Activated CD8-positive, alpha-beta memory T cell treated with anti-CD3 and anti-CD28 coated beads, Interleukin-2, amount 50 U/mL, for 1 hour (primary cell): ENCODE measurements at regions not wholly inside any gene's neighbourhood (a gene's known extent, or its start where the extent isn't known, plus 50 kb on each side); places are given as distances from the start of the nearest gene placed in this dataset.
"Not testable (repeated sequence)": the region's sequence is repeated elsewhere in the genome, so short reads cannot be mapped to it uniquely, and the experiment has no call there.

Experiments used
- DNase-seq: peaks from one replicate; pipeline ENCODE4 v3.0.0-alpha.2; 2020; ENCODE audit errors: extremely low read depth

DNA sequence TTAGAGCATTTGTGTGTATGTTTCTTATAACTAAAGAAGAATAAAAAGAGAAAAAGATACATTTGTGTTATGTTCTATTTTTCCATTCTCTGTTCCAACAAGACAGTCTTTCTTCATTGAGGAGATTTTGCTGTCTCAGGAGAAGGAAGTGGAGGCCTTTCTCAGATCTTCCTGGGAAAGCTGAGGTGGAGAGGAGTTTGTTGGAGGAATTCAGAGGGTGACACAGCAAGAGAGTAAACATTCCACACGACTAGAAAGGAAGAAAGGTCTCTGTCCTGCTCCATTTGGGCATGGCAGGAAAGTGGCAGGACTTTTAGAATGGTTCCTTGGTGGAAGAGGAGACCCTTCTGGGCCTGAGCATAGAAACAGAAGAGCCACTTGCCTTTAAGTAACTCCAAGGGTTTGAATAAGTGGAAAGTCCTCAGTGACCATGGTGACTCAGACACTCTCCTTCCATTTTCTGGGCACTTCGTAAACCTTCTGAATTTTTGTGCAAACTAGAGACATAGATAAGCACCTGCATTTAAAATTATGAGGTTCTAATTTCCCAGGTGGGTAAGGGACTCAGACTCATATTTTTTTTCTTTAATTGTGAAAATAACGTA is 52.3 kb upstream of the COL5A2 start:
- DNase-seq: no peak

DNA sequence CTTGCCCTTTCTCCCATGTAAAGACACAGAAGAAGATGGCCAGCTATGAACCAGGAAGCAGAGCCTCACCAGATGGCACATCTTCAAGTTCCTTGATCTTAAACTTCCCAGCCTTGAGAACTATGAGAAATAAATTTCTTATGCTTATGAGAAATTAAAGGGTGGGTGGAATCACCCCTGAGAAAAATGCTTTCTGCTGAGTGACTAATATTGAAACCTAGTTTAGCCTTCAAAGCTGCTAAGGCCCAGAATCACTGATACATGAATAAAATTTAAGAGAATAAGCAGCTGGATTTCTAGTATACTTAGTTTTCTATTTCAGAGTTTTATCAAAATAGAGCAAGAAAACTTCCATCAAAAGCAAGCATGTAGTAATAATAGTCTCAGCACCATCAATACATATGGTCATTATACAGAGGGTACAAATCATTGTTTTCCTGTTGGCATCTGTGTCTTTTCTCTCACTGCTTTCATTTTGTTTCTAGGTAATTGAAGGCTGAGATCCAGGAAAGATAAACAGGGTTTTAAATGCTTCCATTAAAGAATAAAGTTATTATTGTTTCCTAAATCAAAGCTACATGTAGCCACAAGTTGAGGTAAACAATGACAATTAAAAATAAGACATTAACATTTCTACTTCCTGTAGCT is 53.3 kb upstream of the COL5A2 start:
- DNase-seq: no peak

DNA sequence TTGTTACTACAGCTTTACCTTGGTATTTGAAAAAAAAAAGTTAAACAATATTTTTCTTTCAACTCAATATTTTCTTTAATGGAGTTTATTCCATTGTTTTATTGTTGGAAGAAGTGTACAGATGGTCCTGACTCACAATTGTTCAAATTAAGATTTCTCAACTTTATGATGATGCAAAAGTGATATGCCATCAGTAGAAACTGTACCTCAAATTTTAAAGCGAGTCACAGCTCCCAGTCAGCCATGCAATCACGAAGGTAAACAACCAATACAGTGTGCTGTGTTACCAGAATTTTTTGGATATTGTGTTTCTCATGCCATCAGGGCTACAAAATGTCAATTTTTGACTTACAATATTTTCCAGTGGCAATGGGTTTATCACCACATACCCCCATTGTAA is 54.0 kb upstream of the COL5A2 start:
- DNase-seq: no peak

DNA sequence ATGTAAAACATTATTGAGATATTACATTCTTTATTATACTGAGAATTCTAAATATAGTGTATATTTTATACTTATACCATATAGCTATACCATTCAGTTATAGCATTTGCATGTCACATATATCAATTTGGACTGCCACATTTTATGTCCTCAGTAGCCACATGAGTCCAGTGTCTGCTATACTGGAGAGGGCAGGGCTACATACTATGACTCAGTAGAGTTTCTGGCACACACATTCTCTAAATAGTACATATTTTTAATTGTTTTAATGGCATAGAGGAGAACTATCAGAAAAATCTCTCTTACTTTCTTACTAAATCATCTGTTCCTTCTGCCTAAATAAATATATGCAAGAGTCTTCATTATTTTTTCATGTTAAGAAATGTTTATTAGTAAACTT is 55.4 kb upstream of the COL5A2 start:
- DNase-seq: no peak

DNA sequence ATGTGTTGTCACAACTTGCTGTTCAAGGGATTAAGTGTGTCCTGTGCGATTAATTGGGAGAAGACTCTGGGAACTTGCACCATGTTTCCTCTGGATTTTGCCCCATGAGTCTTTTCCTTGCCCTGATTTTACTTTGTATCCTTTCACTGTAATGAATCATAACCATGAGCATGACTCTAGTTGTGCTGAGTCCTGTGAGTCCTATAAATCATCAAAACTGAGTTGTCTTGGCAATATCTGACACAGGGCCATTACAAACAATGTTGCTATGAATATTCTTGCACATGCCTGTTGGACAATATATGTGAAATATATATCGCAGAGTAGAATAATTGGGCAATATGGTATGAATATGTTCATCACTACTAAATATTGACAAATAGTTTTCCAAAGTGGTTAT is 56.5 kb upstream of the COL5A2 start:
- DNase-seq: no peak

DNA sequence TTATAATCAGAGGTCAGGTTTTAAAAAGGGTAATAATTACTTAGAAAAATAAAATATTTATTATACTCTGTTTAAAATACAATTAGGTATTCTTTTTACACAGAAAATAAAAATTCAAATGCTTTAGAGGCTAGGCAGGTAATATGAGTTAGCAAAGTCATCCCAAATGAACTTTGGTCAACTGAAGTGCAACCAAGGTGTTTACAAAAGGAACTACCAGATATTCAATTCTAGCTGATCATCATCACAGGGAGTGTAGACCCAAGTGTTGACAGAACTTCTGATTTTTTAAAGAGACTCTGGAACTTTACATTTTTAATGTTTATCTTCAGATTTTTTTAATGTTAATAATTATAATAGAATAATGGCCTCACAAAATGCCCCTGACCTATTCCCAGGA is 59.3 kb upstream of the COL5A2 start:
- DNase-seq: no peak

DNA sequence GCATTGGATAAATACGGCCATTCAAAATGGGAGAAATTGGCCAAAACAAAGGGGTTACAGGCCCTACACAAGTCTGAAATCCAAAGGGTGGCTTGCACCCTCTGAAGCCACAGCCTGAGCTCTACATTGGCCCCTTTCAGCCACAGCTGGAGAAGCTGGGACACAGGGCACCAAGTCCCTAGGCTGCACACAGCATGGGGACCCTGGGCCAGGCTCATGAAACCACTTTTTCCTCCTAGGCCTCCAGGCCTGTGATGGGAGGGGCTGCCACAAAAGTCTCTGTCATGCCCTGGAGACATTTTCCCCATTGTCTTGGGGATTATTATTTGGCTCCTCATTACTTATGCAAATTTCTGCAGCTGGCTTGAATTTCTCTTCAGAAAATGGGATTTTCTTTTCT is 64.3 kb upstream of the COL5A2 start:
- DNase-seq: not testable (repeated sequence)

DNA sequence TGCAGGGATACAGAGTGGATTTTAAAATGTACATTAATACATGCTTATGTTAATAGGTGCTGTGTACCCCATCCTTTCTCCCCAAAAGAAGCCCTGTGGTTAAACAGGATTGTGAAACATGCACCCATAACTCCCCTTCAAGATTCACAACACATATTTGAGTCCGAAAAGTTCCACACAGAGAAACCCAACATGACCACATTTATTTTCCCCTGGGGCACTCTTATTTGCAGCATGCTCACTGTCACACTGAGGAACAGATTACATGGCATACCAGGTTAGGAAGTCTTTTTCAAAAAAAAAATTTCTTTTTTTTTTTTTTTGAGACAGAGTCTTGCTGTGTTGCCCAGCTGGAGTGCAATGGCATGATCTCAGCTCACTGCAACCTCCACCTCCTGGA is 67.7 kb upstream of the COL5A2 start:
- no peak for DNase-seq

DNA sequence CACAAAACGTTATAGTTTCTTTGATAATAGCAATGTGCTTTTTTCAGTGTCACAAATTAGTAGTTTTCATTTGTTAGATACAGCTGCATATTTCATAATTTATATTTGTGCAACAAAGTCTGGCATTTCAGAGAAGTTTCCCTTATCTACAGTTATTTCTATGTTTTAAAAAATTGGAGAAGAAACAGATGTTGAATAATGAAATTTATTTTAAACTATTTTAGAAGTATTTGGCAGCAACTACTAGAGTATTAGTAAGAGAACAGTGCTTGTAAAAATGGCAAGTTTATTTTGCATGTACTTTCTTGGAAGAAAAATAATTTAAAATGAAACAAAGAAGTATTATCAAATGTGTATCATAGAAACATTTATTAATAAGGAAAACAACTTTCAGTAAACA is 68.6 kb upstream of the COL5A2 start:
- DNase-seq: no peak

DNA sequence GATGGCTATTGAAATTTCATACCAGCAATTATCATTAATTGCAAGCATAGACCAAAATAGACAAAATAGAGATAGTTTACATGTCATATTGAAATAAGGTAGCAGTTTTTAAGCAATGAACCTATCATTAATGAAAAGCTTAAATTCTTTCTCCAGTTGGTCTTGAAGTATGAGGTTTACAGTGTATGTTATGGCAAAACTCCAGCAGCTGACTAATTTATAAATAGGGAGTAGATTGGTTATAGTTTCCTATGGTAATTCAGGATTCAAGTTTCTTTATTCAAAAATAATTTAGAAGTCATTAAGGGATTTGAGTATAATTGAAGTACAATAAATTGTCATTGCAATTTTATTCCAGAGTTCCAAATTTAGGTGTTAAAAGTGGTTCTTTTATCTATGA is 69.6 kb upstream of the COL5A2 start:
- no peak for DNase-seq

DNA sequence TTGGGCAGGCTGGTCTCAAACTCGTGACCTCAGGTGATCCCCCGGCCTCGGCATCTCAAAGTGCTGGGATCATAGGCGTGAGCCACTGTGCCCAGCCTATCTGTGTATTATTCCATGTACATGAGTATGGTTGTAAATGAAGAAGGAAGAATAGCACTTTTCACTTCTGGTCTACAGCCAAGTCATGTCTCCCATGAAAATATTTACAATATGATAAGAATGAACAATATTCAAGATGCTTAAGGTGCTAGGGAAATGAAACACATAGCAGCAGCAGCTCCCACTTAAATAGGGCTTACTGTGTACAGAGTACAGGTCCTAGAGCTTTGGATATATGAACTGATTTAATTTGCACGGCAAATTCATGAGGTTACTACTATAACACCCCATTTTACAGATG is 70.3 kb upstream of the COL5A2 start:
- DNase-seq: no peak

DNA sequence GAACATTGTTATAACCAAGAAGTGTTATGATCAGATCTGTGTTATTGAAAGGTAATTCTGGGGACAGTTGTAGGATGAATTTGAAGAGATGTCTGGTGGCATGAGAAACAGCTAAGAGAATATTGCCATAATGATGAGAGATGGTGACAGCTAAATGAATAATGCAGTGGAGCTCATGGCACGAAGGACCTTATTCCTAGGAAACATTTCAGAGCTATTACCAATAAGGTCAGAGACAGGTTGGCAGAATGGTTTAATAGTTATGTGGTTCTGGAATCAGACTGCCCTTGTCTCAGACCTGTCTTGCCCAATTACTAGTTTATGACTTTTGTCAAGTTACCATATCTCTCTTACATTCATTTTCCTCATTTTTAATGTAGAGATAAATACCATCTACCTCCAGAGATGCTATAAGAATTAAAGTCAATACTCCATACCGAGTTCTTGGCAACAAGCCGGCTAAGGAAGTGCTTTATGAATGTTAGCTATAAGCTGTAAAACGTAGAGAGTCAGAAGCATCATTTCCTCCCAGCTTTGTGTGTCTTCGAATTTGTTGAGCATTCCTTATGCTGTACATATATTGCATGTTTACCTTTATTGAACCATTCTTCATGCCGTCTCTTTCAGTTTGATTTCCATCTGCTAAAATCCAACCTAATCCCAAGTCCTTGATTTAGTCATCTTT is 73.6 kb upstream of the COL5A2 start:
- no peak for DNase-seq

DNA sequence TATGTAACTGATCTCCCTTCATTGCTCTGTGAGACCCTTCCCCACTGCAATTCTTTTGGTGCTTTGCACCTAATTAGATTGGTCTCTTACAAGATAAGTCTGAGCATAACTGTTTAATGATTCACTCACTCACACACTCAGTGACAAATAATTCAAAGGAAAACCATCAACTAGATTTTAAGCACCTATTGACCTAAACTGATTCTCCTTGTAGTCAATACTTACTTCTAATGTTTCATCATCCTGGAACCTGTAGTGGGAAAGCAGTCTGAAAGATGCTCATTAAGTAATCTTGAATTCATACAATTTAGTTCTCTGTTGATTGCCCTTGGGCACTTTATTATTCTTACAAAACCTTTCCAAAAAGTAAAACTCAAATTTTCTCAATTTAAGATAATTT is 74.3 kb upstream of the COL5A2 start:
- DNase-seq: no peak

DNA sequence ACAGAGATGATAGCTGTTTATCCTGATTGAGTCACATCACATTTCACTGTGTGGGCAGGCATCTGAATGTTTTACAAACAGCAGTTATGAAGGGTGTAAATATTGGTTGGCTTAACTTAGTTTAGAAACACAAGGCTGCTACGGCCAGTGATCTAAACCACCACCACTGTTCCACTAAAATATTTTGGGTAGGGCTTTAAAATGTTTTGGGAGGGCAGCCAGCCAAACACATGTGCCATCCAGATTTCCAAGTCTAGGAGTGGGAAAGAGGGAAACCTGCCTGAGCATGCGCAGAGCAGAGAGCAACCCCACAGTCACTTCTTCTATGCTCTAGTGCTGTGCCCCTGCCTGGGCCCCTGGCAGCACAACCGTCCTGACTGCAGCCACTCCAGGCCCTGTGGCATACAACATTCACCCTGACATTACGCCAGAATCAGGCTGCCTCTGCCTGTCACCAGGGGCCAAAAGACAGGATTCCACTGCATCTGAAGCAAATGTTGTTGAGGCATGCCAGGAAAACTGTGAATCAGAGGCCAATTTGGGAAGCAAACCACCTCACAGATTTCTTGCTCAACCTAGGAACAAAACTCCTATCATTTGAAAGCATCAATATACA is 74.8 kb upstream of the COL5A2 start:
- no peak for DNase-seq

DNA sequence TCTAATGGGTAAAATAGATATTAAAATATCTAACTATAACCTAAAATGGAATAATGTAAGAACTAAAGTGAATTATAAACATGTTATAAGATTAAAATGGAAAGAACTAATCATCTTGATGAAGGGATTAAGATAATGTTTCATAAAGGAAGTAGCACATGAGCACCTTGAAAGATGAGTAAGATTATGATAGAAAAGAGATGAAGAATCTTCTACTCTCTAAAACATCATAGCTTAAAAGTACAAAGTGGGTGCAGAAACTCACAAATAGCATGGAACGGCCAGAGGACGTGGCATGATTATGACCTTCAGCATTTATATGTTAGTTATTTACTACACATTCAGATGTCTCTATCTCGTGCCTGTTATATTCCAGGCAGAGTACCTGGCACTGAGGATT is 76.2 kb upstream of the COL5A2 start:
- DNase-seq: no peak

DNA sequence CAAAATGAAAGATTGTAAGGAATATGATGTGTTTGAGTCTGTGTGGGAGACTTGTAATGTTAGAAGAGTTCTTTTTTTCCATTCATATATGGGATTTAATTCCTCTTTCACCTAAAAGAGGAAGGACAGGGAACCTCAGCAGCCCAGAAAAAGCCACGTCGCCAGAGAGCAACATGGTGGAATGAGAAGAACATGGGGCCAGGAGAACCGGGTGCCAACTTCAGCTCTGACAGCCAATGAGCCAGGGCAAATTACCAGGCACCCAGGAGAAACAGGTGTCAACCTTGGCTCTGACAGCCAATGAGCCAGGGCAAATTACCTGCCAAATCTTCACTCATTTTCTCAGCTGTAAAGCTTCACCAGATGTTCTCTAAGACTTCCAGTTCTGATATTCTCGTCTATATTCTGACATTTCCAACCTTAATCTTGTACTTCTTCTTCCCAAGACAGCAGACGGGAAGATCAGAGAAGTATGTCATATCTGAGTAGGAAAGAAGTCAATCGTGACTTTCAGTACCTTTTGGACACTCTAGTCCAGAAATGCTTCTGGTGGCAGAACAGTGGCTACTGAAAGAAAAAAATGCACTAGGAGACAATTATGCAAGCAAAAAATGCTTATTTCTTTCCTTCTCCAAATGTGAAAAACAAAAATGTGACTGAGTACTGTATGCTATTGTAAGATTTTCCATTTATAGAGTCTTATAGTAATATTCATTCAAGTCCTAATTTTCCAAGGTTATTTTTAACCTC is 79.2 kb upstream of the COL5A2 start:
- no peak for DNase-seq

DNA sequence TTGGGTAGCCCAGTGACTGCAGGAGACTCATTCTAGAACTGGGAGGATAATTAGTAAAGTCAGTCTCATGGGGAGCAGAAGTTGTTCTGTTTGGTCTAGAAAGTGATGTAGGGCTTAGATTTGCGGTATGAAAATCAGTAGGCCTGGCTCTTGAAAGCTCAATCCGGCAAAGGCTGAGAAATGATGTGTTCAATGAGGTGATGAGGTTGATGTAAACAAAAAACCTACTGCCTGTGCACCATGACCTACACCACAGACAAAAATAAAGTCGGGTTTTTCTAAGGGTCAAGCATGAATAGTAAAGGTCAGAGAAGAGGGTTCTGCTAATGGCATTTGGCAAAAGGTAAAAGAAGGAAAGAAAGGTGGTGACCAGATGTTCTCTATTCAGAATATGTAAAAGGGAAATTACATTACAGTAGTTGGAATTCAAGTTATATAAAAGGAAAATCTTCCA is 80.8 kb upstream of the COL5A2 start:
- no peak for DNase-seq

DNA sequence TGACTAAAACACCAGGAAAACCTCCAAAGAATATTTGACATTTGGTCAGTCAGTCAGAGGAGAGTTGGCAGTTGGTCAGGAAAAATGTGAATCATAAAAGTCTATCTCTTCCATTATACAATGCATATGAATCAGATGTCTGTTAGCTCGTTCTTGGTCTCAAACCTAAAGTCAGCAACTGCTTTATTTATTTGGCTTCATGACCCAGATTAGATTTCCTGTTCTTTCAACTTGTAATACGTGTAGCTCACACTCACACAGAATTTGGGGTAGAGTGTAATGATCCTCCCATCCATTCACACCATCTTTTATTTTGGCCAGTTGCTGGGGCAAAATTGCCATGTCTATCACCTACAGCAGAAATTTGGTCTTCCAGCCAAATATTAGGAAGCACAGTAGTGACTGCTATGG is 81.9 kb upstream of the COL5A2 start:
- DNase-seq: no peak

DNA sequence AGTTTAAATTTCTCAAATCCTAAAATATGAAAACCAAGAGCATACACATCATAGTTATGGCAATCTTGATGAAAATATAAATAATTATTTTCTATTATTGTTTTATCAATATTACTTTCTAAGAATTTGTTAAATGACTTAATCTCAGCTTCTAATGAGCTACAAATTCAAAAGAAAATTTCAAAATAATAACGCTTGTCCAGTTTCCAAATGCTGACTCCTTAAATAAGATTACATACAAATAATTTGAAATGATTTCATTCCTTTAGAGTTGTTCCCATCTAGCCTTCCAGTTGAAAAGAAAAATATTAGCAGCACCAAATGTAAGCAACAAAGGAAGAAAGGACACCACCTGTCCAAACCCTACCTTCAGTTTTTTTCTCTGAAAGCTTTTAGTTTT is 82.4 kb upstream of the COL5A2 start:
- DNase-seq: no peak

DNA sequence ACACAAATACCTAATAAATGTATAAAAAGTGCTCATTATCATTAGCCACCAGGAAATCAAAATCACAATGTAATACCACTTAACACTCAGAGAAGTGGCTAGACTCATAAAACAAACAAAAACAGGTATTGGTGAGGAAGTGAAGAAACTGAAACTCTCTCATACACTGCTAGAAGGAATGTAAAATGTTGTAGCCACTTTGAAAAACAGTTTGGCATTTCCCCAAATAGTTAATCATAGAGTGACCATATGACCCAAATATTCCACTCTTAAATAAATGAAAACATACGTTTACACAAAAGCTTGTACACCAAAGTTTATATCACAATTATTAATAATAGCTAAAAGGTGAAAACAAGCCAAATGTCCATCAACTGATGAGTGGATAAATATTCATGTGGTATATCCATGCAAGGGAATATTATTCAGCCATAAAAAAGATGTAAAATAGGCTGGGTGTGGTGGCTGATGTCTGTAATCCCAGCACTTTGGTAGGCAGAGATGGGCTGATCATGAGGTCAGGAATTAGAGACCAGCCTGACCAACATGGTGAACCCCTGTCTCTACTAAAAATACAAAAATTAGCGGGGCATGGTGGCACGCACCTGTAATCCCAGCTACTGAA is 86.2 kb upstream of the COL5A2 start:
- no peak for DNase-seq

DNA sequence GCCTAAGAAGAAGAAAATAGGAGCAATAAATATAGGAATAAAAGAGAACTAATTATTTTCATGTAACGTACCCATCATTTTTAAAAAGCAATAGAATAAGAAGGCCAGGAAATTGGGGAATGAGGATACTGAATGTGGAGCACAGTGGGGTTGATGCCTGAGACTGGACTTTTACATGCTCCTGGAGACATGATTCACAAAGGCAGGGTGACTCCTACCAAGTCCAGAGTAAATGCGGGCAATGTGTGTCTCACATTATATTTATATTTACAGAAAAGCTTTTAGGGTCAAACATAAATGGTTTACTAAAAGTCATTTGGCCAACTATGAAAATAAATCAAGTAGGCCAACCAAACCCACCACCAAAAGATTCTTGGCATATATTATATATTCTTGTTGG is 87.9 kb upstream of the COL5A2 start:
- no peak for DNase-seq
